ENCODE measurements at regions not wholly inside any gene's neighbourhood (a gene's known extent, or its start where the extent isn't known, plus 50 kb on each side); places are given as distances from the start of the nearest gene placed in this dataset.

- no peak for TF ChIP-seq CTCF (IDR thresholded peaks at IDR 0.05)
- TF ChIP-seq POLR2A (IDR thresholded peaks at IDR 0.05) = no peak
- no peak for TF ChIP-seq POLR2AphosphoS5 (IDR thresholded peaks at IDR 0.05)
Measured at GRCh38 chr13:105177265-105177900, 1358.1 kb downstream of the EFNB2 start.

Measured in breast epithelium (tissue), 3 donors.